HG03159 (cell line): ENCODE measurements at regions not wholly inside any gene's neighbourhood (a gene's known extent, or its start where the extent isn't known, plus 50 kb on each side); places are given as distances from the start of the nearest gene placed in this dataset.

ENCODE experiments used
- ATAC-seq: cut with Tn5 transposase; IDR thresholded peaks from one replicate; pipeline ENCODE4 v1.9.1; 2021; ENCODE audit warnings: mild to moderate bottlenecking, moderate library complexity; ENCODE audit not compliant: unreplicated experiment

DNA sequence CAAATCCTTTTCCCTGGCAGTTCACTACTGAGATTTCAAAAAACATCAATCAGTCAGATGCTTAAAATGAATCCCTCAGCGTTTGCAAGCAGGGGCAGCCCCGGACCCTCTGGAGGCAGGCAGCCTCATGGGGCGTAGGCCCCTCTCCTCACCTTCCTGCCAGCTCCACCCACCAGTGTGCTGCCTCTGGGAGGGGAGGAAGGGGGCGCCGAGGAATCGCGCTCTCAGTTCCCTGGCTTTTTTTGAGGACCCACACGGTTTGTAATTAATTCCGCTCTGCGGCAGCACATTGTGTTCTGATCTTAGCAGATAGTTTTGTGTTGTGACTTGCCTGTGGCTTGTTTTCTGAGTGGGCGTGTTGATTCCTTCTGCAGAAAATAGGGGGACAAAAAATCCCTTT lies 159.9 kb downstream of the KLF13 start:
- no peak for ATAC-seq

DNA sequence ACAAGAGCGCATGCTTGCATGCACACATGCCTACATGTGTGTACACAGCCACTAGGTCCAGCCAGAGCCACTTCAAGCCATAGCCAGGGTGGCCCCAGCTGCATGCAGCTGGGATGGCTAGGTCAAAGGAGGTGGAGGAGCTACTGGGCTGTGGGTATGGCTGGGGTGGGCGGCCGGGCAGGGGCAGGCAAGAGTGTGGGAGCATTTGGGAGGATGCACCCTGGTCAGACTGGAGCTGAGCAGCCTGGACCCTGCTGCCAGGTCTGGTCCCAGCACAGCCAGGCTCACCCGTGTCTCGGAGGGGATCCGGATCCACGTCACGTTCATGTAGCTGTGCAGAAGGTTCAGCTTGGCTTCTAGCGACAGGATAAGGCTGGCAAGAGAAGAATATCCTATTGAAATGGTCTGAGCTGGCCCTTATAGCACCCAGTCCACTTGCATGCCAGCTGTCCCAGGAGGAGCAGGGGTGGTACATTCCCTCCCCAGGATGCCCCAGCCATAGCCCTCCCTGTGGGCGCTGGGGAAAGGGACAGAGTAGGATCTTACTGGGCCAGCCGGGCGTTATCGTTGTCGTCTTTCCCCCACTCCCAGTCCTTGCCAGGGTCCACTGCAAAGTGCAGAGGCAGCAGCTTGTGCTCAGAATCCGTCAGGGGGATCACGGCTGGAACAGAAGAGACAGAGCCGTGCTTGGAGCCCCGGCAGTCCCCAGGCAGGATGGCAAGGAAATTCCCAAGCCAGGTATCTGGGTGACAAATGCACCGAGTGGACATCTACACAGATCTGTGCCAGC lies 160.5 kb downstream of the KLF13 start:
- ATAC-seq: no peak

DNA sequence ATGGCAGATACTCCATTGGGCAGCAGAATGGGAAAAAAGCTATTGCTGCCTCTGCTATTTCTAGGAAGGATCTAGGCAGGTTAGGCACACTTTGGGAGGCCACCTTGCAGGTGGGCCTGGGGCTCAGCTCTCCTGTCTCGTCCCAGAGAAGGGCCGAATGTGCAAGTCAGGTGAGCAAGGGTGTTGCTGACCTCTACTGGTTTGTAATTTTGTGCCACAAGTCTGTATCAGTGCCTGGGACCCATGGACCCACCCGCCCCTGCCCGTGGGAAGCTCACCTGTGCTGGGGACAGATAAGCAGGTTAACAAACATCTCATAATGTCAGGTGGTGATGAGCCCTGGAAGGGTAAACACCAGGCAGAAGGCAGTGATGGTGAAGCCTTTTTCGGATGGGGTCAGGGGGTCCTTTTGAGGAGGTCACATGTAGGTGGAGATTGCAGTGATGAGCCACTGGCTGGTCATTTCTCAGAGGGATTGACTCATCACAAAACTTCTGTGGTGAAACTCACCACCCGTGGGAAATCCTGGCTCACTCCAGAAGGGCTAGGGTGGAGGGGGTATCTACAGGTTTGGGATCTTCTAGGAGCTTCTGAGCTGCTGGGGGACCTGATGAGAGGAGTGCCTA lies 161.3 kb downstream of the KLF13 start:
- ATAC-seq: peak; percentile 32

DNA sequence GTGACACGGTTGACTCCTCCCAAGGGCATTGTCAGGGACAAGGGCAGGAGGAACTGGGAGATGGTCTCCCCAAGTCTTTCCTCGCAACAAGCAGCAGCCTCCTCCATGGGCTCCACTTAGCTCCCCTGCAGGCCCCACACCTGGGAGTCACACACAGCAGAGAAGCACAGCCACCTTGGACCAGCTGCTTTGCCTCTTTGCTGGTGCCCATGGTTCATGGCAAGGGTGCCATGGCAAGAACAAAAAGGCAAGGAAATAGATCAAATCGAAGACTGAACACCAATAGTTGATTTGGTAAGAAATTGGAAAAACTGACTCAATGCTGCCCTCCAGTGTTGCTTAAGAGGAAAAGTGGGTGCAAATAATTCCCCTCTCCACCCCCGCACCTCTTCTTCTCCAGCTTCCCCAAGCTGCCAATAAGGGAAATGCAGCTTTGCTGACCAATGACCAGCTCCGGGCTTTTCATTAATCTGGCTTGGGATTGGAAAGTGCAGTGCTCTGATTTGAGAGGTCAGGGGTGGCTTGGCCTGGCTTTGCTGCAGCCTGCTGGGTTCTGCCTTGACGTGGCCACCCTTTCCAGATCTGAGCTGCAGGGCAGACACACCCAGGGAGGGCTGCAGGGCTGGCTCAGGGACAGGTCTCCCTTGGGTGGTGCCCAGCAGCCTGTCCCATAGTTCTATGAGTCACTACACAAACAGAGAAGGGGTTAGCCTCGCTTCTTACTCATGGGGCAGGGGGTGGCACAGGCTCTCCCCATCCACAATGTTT lies 162.0 kb downstream of the KLF13 start:
- ATAC-seq: peak; percentile 45

DNA sequence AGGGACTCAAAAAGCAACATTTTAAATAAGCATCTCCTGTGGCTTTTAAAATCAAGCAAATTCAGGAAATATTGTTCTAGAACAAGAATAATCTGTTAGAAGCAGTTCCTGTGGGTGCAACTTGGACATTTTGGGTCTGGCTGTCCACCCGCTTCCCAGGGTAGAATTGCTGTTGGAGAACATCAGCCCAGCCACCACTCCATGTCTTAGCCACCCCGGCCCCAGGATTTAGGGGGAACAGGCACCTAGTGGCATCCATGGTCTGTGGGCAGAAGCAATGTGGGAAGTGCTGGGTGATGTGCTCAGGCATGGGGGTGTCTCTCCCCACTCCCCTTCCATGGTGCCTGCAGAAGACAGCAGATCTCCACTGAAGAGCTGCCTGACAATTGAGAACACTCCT lies 162.6 kb downstream of the KLF13 start:
- ATAC-seq: no peak

DNA sequence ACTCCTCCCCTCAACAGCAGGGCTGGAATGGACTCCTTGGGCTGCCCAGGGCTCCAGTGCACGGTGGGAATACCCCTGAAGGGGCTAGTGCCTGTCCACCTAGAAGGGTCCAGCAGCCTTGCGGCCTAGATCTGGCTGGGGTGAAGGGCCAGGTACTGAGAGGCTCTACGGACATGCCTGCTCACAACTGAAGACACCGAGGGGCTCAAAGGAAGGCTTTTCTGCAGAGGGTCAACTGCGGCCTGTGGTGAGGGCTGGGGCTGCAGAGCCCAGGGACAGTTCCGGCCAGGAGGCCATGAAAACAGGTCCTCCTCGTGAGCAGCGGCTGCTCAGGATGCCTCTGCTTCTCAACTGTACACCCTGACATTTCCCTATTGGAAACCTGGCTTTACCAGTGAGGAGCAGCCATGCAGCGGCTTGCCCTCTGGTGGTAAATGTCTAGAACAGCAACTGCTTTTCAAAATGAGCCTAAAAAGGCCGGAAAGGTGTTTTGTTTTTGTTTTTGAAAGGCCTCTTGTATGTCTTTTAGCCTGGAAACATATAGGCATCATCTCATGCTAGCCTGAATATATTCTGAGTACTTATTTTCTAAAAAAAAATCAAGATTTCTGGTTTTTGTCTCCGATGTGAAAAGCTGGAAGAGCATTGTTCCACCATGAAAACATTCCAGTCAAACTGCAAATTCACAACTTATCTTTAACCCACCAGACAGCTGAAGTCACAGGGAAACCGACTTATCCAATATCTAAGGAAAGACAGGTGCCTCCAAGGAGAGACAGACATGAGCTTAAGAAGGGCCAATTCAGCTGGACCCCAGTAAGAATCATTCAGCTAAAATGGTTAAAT lies 163.4 kb downstream of the KLF13 start:
- no peak for ATAC-seq

DNA sequence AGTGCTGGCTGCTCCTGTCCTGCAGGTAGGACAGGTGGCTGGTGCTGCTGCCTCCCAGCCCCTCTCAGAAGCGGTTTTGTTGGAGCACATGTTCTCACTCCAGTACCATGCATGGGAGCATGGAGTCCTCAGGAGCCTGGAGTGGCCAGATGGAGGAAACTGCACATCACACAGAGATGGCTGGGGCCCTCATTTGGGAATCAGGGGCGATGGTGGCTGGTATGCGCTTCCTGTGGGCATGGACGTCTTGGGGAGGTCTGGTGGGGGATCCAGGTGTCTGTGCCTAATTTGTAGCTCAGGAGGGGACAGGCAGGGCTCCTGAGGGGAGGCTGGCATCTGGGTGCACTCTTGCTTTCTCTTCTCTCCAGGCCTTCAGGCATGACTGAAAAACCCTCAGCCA lies 168.2 kb downstream of the KLF13 start:
- ATAC-seq: no peak

DNA sequence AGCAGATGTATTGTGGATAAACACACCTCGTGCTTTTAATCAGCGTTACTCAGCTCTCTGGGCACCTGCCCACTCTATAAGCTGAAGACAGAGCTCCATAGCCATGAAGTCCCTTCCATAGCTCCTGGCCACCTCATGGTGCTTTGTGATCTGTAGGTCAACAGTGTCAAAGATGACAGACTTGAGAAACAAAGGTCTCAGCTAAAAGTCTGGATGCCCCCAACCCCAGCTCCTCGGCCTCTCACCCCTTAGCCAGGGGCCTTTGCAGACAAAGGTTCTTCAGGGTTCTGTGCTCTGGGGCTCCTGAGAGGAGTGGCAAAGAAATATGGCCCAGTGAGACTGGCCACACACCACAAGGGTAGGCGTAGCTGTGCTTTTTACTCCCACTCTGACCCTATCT lies 168.6 kb downstream of the KLF13 start:
- no peak for ATAC-seq

DNA sequence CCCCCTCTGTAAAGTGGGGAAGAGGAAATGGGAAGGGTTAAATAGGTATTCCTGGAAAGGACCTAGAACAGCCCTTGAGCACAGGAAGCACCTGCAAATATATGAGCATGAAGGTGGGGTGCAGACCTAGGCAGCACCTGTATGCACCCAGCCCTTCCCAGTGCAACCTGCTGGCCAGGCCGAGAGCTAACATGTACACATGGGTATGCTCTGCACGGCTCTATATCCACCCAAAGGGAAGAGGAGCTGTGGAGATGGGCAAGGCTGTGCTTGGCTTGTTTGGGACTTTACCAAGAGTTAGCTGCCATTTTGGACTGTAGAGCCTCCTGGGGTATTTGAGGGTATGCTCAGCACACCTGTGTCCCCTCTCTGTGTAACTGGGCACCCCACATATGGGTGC lies 171.2 kb downstream of the KLF13 start:
- ATAC-seq: no peak

DNA sequence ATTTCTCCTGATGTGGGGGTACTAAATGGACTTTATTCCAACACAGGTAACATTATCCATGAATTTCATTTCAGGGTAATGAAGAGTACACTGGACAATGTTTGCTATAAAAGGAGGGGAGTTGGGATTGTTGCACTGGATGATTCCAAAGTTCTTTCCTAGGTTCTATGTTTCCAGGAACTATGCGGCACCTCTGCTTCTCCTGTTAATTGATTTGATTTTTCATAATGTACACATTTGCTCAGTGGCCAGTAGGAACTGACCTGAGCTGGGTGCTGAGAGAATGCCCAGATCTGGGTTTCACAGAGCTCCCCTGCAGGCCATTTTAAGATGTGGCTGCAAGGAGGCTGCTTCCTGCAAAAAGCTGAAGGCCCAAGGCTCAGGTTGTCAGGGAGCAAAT lies 171.7 kb downstream of the KLF13 start:
- ATAC-seq: no peak

DNA sequence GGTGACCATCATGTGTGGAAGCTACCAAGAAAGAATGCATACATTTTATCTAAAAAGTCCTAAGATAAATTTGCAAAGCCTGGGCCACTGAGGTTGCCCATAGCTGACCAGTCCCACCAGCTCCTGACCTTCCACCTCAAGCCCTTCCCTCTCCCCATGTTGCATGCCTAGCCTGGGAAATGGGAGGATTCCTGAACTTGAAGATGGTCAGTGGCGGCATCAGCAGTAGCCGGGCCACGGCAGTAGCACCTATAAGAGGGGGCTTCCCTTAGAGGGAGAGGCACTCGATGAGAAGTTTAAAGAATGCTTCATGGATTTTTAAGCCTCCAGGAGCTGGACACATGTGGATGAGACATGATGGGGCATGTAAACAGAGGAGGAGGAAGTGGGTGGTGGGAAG lies 172.1 kb downstream of the KLF13 start:
- no peak for ATAC-seq

DNA sequence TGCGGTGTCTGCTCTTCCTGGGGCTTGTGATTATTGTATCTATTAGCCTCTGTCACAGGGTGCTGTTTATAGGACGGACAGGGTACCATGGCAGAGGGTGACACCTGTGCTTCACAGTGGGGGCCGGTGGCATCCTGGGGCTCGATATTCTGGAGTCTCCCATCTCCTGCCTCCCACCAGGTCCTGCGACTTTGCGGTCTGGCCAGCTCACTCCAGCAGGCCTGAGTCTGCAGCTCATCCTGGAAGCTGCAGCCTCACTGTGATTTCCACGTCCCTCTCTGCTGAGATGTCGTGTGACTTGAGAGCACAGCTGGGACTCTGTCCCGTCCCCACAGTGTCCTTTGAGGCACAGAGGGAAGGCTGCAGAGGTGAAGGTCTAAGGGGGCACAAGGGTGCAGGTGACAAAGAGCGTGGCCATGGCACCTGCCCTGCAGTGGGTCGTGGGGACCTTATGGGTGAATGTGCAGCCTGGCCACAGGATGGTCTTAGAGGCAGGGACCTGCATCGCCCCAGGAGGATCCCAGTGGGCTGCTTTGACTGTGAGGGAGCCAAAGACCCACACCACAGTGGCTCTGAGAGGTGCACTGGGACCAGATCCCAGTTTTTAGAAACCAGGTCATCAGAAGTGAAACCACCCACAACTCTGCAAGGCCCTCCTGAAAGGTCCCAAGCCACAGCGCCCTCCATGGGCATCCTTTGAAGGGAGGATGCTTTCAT lies 172.8 kb downstream of the KLF13 start:
- no peak for ATAC-seq

DNA sequence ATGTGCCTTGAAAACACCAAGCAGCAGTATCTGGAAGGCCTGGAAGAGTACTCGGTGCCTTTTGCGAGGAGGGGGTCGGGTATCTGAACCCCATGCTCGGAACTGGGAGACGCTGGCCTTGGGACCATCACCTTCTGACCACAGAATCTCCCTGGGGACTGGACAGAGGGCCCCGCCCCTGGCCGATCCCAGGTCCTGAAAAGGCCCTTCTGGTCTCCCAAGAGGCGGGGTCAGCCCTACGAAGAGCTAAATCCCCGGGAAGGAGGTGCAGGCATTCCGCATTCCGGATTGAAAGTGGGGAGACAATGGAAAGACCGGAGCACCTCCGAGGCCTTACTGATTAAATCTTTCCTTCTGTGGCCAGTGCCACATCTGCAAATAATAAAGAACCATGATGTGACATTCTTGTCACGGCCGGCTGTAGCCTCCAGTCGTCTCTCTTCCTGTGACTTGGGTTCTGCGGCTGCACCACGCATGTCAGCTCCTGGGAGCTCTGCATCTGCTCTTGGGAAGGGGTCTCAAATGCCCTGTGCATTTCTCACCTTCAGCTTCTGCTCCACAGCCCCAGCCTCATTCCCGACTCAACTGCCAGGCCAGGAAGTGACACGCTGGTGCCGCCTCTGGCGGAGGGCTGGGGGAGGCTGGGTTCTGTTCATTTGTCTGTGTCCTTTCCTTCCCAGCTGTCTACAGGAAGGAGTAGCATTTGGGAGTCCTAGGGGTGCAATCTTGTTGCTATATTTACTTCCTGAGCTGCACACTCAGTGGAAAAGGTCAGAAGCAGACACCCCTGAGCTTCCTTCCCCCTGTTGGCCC lies 173.5 kb downstream of the KLF13 start:
- ATAC-seq: no peak

DNA sequence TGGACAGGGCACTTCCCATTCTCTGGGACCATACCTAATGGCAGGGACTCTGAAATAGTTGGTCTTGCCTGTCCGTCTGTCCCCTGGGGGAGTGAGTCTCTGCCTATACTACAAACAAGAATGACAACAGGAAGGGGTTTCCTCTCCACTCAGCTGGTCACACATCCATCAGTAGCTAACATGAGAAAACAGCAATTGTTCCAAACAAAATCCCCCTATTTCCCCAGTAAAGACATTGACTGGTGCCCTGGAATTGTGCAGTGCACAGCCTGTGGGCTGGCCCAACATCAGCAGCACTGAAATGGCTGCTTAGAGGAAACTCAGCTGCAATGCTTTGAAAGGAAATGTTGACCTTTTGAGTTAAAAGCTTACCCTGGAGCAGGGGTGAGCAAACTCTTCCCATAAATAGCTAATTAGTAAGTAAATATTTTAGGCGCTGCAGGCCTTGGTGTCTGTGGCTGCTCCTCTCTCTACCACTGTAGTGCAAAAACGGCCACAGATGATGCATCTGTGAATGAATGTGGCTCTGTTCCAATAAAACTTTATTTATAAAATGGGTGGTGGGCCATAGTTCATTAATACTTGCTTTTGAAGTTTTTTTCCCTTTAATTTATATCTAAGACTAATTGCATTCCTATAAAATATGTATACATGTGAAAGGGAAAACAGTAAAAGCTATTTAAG lies 174.3 kb downstream of the KLF13 start:
- no peak for ATAC-seq

DNA sequence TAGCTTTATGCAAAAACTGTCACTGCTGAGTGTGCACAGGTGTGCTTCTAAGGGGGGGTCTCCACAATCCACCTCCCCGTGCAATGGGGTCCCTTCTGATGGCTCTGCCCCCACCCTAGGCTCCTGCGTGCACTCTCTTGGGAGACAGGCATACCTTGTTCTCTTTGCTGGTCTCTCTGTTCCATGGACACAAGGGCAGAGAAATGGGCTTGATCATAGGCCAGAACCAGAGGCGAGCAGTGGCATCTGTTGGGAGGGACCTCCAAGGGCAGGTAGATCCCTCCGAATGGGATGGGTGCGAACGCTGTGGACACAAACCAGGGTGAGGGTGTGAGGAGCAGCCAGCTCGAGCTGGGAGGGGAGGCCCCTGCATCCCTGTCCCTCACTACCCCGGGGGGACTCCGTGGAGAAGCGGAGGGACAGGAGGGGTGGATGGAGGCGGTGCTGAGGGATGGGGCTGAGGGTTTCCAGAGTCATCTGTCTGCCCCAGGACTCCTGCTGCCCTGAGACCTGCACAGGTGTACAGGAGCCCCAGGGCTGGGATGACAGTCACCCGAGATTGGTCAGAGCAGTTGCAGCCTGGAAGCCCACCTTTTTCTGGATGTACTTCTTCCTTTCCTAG lies 175.0 kb downstream of the KLF13 start:
- no peak for ATAC-seq

DNA sequence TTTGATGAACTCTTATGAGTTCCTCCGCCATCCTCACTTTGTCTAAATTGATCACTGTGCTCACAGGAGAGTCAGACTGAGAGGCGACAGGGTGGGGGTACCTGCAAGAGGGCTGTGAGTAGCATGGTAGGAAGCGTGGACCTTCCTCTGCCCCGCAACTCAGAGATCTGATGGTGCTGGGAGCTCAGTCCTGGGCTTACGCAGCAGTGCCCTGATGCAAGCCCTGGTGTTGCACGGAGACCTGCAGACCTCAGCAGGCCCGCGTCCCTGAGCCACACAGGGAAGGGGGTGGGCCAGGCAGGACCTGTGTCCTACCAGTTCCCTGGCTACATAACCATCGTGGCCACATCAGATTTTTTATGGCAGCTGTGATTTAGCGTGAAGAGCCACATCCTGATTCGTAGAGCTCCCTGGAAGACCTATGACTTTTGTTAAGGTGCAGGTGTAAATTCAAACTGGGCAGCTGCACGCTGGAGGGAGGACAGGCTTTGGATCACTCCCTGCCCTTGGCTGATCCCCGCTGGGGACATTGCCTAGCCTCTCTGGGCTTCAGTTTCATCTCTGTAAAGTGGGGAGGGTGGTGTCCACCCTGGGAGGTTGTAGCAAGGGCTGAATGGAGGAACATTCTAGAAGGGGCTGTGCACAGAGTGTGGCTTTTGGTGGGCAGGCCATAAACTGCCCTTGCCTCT lies 176.1 kb downstream of the KLF13 start:
- no peak for ATAC-seq

DNA sequence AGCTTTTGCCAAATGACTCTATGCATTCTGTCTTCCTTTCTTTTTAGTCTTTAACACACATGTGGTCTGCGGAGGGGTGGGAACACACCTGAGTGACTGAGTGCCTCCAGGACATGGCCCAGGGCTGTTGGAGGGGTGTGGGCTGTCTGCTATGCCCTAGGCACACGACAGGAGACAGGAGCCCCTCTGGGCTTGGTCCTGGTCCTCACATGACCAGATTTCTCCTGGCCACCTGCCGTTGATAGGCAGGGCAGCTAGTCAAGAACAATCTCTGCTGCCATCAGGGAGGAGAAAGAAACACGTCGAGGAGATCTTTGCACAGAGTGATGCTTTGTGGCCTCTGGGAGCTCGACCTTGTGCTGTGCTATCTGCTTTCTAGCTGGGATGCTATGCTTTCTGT lies 176.6 kb downstream of the KLF13 start:
- ATAC-seq: no peak
